ENCODE measurements at regions not wholly inside any gene's neighbourhood (a gene's known extent, or its start where the extent isn't known, plus 50 kb on each side); places are given as distances from the start of the nearest gene placed in this dataset.

- Mint-ChIP-seq H3K36me3 (no peaks in the 10 kb centered on the region), H3K27me3 (peaks cover 1% of the 10 kb centered on the region), H3K4me3 (no peak overlapping the region), H3K9me3 (ENCODE audit: low read depth) (peaks cover 7% of the 10 kb centered on the region), H3K4me1 (ENCODE audit: low read depth) (no peaks in the 10 kb centered on the region), H3K27ac (no peak overlapping the region)
Observed at GRCh38 chr2:121875585-121876185, 120.2 kb downstream of the TSN start.

DNA sequence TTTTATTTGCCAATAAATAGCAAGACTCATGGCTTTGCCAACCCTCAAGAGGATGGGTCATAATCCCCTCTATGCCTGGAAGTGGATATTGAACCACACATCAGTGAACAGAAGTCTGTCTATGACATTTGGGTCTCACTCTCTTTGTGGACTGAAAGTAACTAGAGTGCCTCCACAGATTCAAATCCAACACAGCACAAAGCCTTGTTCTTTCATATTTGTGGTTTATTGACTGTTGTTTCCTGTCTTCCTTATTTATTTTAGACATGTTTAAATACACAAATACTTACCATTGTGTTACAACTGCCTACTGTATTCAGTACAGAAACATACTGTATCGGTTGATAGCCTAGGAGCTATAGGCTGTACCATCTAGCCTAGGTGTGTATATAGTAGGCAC, 121.9 kb downstream of the TSN start:
- Mint-ChIP-seq H3K27ac (no peak overlapping the region), H3K4me3 (no peak overlapping the region), H3K9me3 (ENCODE audit: low read depth) (peaks cover 7% of the 10 kb centered on the region), H3K27me3 (peaks cover 4% of the 10 kb centered on the region), H3K36me3 (no peaks in the 10 kb centered on the region), H3K4me1 (ENCODE audit: low read depth) (no peaks in the 10 kb centered on the region)

DNA sequence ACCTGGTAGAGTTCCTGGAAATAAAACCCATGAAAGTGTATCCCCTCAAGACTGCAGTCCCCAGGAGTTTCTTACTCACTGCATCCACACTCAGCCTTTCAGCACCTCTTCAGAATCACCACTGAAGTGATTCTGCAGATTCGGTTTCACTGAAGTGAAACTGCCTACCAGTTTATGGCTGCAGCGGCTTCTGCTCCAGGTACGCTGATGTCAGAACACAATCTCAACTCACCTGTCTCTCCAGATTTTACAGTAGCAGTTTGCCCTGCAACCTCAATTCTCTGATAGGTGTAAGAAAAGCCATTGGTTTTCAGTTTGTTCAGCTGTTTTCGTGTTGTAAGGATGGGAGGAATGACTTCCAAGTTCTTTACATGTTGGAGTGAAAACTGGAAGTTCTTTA, 124.8 kb downstream of the TSN start:
- Mint-ChIP-seq H3K27ac (no peak overlapping the region), H3K27me3 (peaks cover 4% of the 10 kb centered on the region), H3K4me1 (ENCODE audit: low read depth) (no peaks in the 10 kb centered on the region), H3K9me3 (ENCODE audit: low read depth) (peaks cover 7% of the 10 kb centered on the region), H3K4me3 (no peak overlapping the region), H3K36me3 (no peaks in the 10 kb centered on the region)

DNA sequence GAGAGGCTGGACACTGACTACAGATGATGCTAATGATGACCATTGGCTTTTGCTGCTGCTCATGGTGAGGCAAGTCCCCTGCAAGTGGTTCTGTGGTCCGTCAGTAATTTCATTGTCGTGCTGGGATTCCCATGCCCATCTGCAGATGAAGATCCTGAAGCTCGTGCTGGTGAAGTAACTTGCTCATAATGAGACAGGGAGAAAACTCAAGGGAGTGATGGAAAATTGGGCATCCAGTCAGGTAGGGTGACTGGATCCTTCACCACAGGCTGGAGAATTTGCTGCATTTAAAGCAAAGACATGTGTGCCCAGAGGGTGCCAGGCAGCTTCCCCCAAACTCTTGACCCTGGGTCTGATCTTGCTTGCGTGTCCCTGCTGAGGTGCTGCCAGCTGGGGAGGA, 125.6 kb downstream of the TSN start:
- H3K9me3 Mint-ChIP-seq (ENCODE audit: low read depth): peaks cover 7% of the 10 kb centered on the region
- no peak overlapping the region for H3K4me3 Mint-ChIP-seq
- H3K36me3 Mint-ChIP-seq: no peaks in the 10 kb centered on the region
- H3K4me1 Mint-ChIP-seq (ENCODE audit: low read depth): no peaks in the 10 kb centered on the region
- H3K27ac Mint-ChIP-seq: no peak overlapping the region
- H3K27me3 Mint-ChIP-seq: peaks cover 4% of the 10 kb centered on the region

DNA sequence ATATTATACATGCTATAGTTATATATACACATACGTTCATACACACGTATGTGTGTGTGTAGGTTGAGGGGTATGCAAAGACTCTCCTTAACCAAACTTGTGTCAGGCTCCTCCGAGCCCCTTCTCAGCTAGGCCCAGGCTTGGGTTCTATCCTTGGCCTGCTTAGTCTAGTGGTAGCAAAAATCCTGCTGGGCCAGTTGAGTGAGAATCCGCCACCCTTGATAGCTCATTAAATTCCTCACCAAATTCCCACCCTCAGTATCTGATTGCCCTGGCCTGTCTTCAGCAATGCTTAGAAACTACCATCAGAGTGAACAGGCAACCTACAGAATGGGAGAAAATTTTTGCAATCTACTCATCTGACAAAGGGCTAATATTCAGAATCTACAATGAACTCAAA, 126.5 kb downstream of the TSN start:
- Mint-ChIP-seq H3K27ac (no peak overlapping the region), H3K27me3 (peaks cover 4% of the 10 kb centered on the region), H3K4me3 (no peak overlapping the region), H3K9me3 (ENCODE audit: low read depth) (peaks cover 7% of the 10 kb centered on the region), H3K36me3 (no peaks in the 10 kb centered on the region), H3K4me1 (ENCODE audit: low read depth) (no peaks in the 10 kb centered on the region)

DNA sequence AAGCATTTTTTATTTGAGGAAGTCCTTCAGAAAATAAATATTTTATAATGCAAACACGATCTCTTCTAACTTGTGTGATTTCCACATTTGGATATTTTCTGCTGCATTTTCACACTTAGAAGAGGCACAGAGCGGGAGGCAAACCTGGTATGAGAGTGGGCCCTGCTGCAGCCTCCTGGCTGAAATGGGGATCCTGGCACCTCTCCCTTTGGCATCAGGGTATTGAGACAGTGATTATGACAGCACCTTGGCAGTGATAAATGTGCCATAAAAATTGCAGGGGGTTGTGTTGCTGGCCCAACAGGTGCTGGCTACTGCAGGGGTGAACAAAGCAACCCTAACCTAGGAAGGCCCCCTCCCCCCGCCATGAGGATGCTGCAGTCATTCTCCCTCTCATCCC, 128.6 kb downstream of the TSN start:
- peaks cover 4% of the 10 kb centered on the region for H3K27me3 Mint-ChIP-seq

GRCh38 chr2:121884511-121884921, 129.1 kb downstream of the TSN start:
- Mint-ChIP-seq H3K36me3 (no peaks in the 10 kb centered on the region), H3K27ac (no peak overlapping the region), H3K27me3 (peaks cover 5% of the 10 kb centered on the region), H3K4me1 (ENCODE audit: low read depth) (no peaks in the 10 kb centered on the region), H3K4me3 (no peak overlapping the region), H3K9me3 (ENCODE audit: low read depth) (no peaks in the 10 kb centered on the region)

More for the DNA sequence above, 128.6 kb downstream of the TSN start:
- no peak overlapping the region for H3K27ac Mint-ChIP-seq
- no peaks in the 10 kb centered on the region for H3K9me3 Mint-ChIP-seq (ENCODE audit: low read depth)
- H3K4me3 Mint-ChIP-seq: no peak overlapping the region
- no peaks in the 10 kb centered on the region for H3K36me3 Mint-ChIP-seq
- no peaks in the 10 kb centered on the region for H3K4me1 Mint-ChIP-seq (ENCODE audit: low read depth)

- Mint-ChIP-seq H3K27me3 (peaks cover 9% of the 10 kb centered on the region), H3K27ac (no peak overlapping the region), H3K4me1 (ENCODE audit: low read depth) (no peaks in the 10 kb centered on the region)
Observed at GRCh38 chr2:121886059-121886458, 130.6 kb downstream of the TSN start.

GRCh38 chr2:121887513-121888188, 132.2 kb downstream of the TSN start:
- H3K4me3 Mint-ChIP-seq: no peak overlapping the region
- peaks cover 7% of the 10 kb centered on the region for H3K27me3 Mint-ChIP-seq
- no peak overlapping the region for H3K27ac Mint-ChIP-seq
- no peaks in the 10 kb centered on the region for H3K36me3 Mint-ChIP-seq
- H3K9me3 Mint-ChIP-seq (ENCODE audit: low read depth): no peaks in the 10 kb centered on the region
- H3K4me1 Mint-ChIP-seq (ENCODE audit: low read depth): no peaks in the 10 kb centered on the region

More at GRCh38 chr2:121886059-121886458, 130.6 kb downstream of the TSN start:
- Mint-ChIP-seq H3K4me3 (no peak overlapping the region), H3K9me3 (ENCODE audit: low read depth) (no peaks in the 10 kb centered on the region), H3K36me3 (no peaks in the 10 kb centered on the region)

DNA sequence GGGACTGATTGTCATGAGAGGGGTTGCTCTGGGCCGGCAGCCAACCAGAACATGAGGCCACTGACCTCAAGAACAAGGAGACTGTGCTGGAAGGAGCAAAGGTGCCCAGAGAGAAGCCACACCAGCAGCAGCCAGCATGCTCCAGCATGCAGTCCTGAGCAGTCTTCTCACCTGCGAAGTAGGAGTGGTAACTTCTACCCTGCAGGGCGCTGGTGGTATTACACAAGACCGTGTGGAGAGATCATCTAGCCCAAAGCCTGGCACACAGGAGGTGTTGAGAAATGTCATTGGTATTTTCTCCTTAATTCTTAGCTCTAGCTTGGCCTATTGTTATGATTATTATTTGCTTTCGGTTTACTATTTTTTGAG, 132.7 kb downstream of the TSN start:
- H3K27ac Mint-ChIP-seq: no peak overlapping the region
- H3K9me3 Mint-ChIP-seq (ENCODE audit: low read depth): no peaks in the 10 kb centered on the region
- H3K36me3 Mint-ChIP-seq: no peaks in the 10 kb centered on the region
- H3K27me3 Mint-ChIP-seq: peaks cover 7% of the 10 kb centered on the region
- no peaks in the 10 kb centered on the region for H3K4me1 Mint-ChIP-seq (ENCODE audit: low read depth)
- H3K4me3 Mint-ChIP-seq: no peak overlapping the region

DNA sequence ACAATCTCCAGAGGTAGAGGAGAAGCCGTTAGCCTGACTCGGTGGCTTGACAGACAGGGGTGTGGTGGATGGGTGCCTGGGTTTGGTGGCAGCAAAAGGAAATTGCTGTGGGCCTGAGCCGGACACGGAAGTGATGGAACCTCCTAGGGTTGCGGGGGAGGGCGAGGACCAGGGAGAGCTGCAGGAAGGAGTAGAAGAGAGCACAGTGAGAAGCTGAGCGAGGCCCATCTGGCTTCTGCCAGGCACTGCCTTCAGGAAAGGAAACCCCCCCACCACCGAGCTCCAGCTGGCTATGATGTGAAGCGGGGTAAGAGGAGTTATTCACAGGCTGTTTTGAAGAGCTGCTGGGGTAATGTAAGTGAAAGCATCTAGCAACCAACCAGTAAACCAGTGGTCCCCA, 134.6 kb downstream of the TSN start:
- H3K9me3 Mint-ChIP-seq (ENCODE audit: low read depth): no peaks in the 10 kb centered on the region
- no peak overlapping the region for H3K27ac Mint-ChIP-seq
- peaks cover 7% of the 10 kb centered on the region for H3K27me3 Mint-ChIP-seq
- no peaks in the 10 kb centered on the region for H3K36me3 Mint-ChIP-seq
- no peak overlapping the region for H3K4me3 Mint-ChIP-seq
- H3K4me1 Mint-ChIP-seq (ENCODE audit: low read depth): no peaks in the 10 kb centered on the region

GRCh38 chr2:121895723-121896571, 140.5 kb downstream of the TSN start:
- H3K36me3 Mint-ChIP-seq: no peaks in the 10 kb centered on the region
- H3K27me3 Mint-ChIP-seq: no peaks in the 10 kb centered on the region
- H3K9me3 Mint-ChIP-seq (ENCODE audit: low read depth): no peaks in the 10 kb centered on the region
- no peaks in the 10 kb centered on the region for H3K4me1 Mint-ChIP-seq (ENCODE audit: low read depth)
- H3K27ac Mint-ChIP-seq: no peak overlapping the region
- no peak overlapping the region for H3K4me3 Mint-ChIP-seq

DNA sequence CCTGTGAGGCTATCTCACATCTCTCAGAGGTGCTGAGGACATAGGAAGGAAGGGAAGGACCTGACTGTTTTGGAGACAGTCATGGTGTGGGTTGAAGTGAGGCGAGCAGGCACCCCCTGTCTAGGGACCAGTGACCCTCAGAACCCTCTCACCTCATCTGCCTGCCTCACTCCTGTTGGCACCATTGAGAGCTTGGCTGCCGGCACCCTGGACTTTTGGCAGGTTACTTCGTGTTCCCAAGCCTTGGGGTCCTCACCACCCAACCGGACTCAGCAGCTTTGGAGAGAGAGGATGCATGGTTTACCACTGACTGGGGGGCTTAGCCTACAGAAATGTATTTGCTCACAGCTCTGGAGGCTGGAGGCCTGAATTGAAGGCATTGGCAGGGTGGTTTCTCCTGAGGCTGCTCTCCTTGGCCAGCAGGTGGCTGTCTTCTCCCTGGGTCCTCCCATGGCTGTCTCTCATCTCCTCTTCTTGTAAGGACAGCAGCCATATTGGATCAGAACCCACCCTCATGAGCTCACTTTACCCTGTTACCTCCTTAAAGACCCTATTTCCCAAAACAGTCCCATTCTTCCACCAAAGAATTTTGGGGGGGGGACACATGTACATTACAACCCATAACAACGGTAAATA, 142.0 kb downstream of the TSN start:
- H3K4me1 Mint-ChIP-seq (ENCODE audit: low read depth): no peaks in the 10 kb centered on the region
- no peak overlapping the region for H3K27ac Mint-ChIP-seq
- no peaks in the 10 kb centered on the region for H3K36me3 Mint-ChIP-seq
- H3K4me3 Mint-ChIP-seq: no peak overlapping the region
- H3K27me3 Mint-ChIP-seq: no peaks in the 10 kb centered on the region
- no peaks in the 10 kb centered on the region for H3K9me3 Mint-ChIP-seq (ENCODE audit: low read depth)

DNA sequence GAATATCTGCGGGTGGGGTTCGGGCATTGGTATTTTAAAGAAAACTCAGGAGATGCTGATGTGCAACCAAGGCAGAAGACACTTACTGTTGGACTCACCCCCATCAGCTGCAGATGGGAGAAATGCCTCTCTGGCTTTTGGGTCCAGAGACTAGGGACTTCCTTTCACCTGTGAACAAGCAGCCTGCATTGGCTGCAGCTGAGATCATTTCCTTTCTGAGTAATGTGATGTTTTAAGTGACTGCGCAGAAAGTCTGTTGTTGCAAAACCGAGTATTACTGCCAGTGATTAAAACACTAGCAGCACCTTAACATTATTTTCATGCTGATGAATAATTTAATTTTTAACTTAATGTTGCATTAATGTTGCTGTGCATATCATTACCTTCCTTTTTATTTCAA, 143.0 kb downstream of the TSN start:
- Mint-ChIP-seq H3K9me3 (ENCODE audit: low read depth) (no peaks in the 10 kb centered on the region), H3K36me3 (no peaks in the 10 kb centered on the region), H3K4me3 (no peak overlapping the region), H3K27ac (no peak overlapping the region), H3K4me1 (ENCODE audit: low read depth) (no peaks in the 10 kb centered on the region), H3K27me3 (no peaks in the 10 kb centered on the region)

- no peaks in the 10 kb centered on the region for H3K27me3 Mint-ChIP-seq
- no peaks in the 10 kb centered on the region for H3K9me3 Mint-ChIP-seq (ENCODE audit: low read depth)
- no peaks in the 10 kb centered on the region for H3K36me3 Mint-ChIP-seq
- no peaks in the 10 kb centered on the region for H3K4me1 Mint-ChIP-seq (ENCODE audit: low read depth)
- no peak overlapping the region for H3K27ac Mint-ChIP-seq
- no peak overlapping the region for H3K4me3 Mint-ChIP-seq
Observed at GRCh38 chr2:121900391-121900790, 144.9 kb downstream of the TSN start.
